ENCODE measurements at regions not wholly inside any gene's neighbourhood (a gene's known extent, or its start where the extent isn't known, plus 50 kb on each side); places are given as distances from the start of the nearest gene placed in this dataset.

GRCh38 chr20:52242237-52243230 is 51.0 kb upstream of the ZFP64 start:
- no peak for DNase-seq

Measured in activated effector memory CD4-positive, alpha-beta T cell treated with anti-CD3 and anti-CD28 coated beads, Interleukin-2, amount 50 U/mL, for 16 hours (primary cell).